ENCODE measurements at regions not wholly inside any gene's neighbourhood (a gene's known extent, or its start where the extent isn't known, plus 50 kb on each side); places are given as distances from the start of the nearest gene placed in this dataset.

- no peak overlapping the region for H2BK120ac ChIP-seq (ENCODE audit: low read depth, low read length)
- H3K27me3 ChIP-seq (ENCODE audit: control insufficient read depth in 3 of 3, insufficient read depth in 3 of 3, low read depth in 1 of 3, low read length in 3 of 3), result no peaks in the 10 kb centered on the region
- no peak overlapping the region for H3K23ac ChIP-seq (ENCODE audit: low read depth, low read length, poor library complexity)
- H4K91ac ChIP-seq (ENCODE audit: low read depth, low read length, poor library complexity), result no peak overlapping the region
- no peak overlapping the region for H2AK5ac ChIP-seq (ENCODE audit: low read depth, low read length)
- H3K79me1 ChIP-seq (ENCODE audit: low read depth, low read length), result no peaks in the 10 kb centered on the region
- H2BK12ac ChIP-seq (ENCODE audit: low read length), result no peak overlapping the region
- no peak overlapping the region for H3K4ac ChIP-seq (ENCODE audit: low read length)
- no peak overlapping the region for H3K9ac ChIP-seq (ENCODE audit: low read depth, low read length, poor library complexity)
- no peak overlapping the region for H2BK15ac ChIP-seq (ENCODE audit: low read length)
- H2BK5ac ChIP-seq (ENCODE audit: low read length), result no peak overlapping the region
- no peak overlapping the region for H3K4me3 ChIP-seq (ENCODE audit: low read length in 2 of 2)
- no peaks in the 10 kb centered on the region for H3K36me3 ChIP-seq (replicated peaks in 1 of 2; ENCODE audit: control insufficient read depth in 2 of 2, insufficient read depth in 2 of 2, low read length in 2 of 2)
- H3K4me1 ChIP-seq (ENCODE audit: control insufficient read depth in 2 of 2, insufficient read depth in 1 of 2, low read depth in 1 of 2, low read length in 2 of 2), result peaks cover 0 to 5% of the 10 kb centered on the region in 2 donors
- no peak overlapping the region for H3K18ac ChIP-seq (ENCODE audit: low read length)
- H4K8ac ChIP-seq (ENCODE audit: low read depth, low read length), result no peak overlapping the region
- H3K9me3 ChIP-seq (replicated peaks in 1 of 2; ENCODE audit: control insufficient read depth in 2 of 2, insufficient read depth in 1 of 2, low read depth in 1 of 2, low read length in 2 of 2), result peaks cover 0 to 2% of the 10 kb centered on the region in 2 donors
- no peak overlapping the region for H2AFZ ChIP-seq (ENCODE audit: low read length)
- H3K27ac ChIP-seq (replicated peaks; ENCODE audit: low read length), result no peak overlapping the region
- DNase-seq (ENCODE audit: low spot score), result no peak
- H3K14ac ChIP-seq (ENCODE audit: low read length), result no peak overlapping the region
- WGBS, 2 donors (ENCODE audit: extremely low coverage in 2 of 2, insufficient read length in 2 of 2, insufficient replicate concordance in 1 of 2), result no CpG with 5 or more reads among the region's 3 CpGs
- no peak overlapping the region for H3K4me2 ChIP-seq (ENCODE audit: insufficient read depth, low read length, poor library complexity, severe bottlenecking)
Measured at GRCh38 chr3:167940241-167940640, 155.5 kb downstream of the GOLIM4 start.

- Histone ChIP-seq H3K4me3 (ENCODE audit: low read length in 2 of 2) (no peak overlapping the region), H2BK5ac (ENCODE audit: low read length) (no peak overlapping the region), H4K8ac (ENCODE audit: low read depth, low read length) (no peak overlapping the region), H4K91ac (ENCODE audit: low read depth, low read length, poor library complexity) (no peak overlapping the region), H3K36me3 (replicated peaks in 1 of 2; ENCODE audit: control insufficient read depth in 2 of 2, insufficient read depth in 2 of 2, low read length in 2 of 2) (no peaks in the 10 kb centered on the region), H2BK12ac (ENCODE audit: low read length) (no peak overlapping the region), H3K18ac (ENCODE audit: low read length) (no peak overlapping the region), H3K79me1 (ENCODE audit: low read depth, low read length) (no peaks in the 10 kb centered on the region), H3K23ac (ENCODE audit: low read depth, low read length, poor library complexity) (no peak overlapping the region), H3K14ac (ENCODE audit: low read length) (no peak overlapping the region), H3K27ac (replicated peaks; ENCODE audit: low read length) (no peak overlapping the region), H2AFZ (ENCODE audit: low read length) (no peak overlapping the region), H3K4ac (ENCODE audit: low read length) (no peak overlapping the region), H3K4me2 (ENCODE audit: insufficient read depth, low read length, poor library complexity, severe bottlenecking) (no peak overlapping the region), H3K9me3 (replicated peaks in 1 of 2; ENCODE audit: control insufficient read depth in 2 of 2, insufficient read depth in 1 of 2, low read depth in 1 of 2, low read length in 2 of 2) (peaks cover 0 to 2% of the 10 kb centered on the region in 2 donors), H2BK120ac (ENCODE audit: low read depth, low read length) (no peak overlapping the region), H3K4me1 (ENCODE audit: control insufficient read depth in 2 of 2, insufficient read depth in 1 of 2, low read depth in 1 of 2, low read length in 2 of 2) (peaks cover 0 to 5% of the 10 kb centered on the region in 2 donors), H2BK15ac (ENCODE audit: low read length) (no peak overlapping the region), H3K27me3 (ENCODE audit: control insufficient read depth in 3 of 3, insufficient read depth in 3 of 3, low read depth in 1 of 3, low read length in 3 of 3) (no peaks in the 10 kb centered on the region), H3K9ac (ENCODE audit: low read depth, low read length, poor library complexity) (no peak overlapping the region), H2AK5ac (ENCODE audit: low read depth, low read length) (no peak overlapping the region)
- no peak for DNase-seq (ENCODE audit: low spot score)
Measured at GRCh38 chr3:167938516-167938915, 157.2 kb downstream of the GOLIM4 start.

GRCh38 chr3:167936019-167936418 lies 159.7 kb downstream of the GOLIM4 start:
- Histone ChIP-seq H3K4me1 (ENCODE audit: control insufficient read depth in 2 of 2, insufficient read depth in 1 of 2, low read depth in 1 of 2, low read length in 2 of 2) (peaks cover 0 to 2% of the 10 kb centered on the region in 2 donors), H3K79me1 (ENCODE audit: low read depth, low read length) (no peaks in the 10 kb centered on the region), H2BK12ac (ENCODE audit: low read length) (no peak overlapping the region), H3K36me3 (replicated peaks in 1 of 2; ENCODE audit: control insufficient read depth in 2 of 2, insufficient read depth in 2 of 2, low read length in 2 of 2) (no peaks in the 10 kb centered on the region), H2BK5ac (ENCODE audit: low read length) (no peak overlapping the region), H3K14ac (ENCODE audit: low read length) (no peak overlapping the region), H2AFZ (ENCODE audit: low read length) (no peak overlapping the region), H2BK120ac (ENCODE audit: low read depth, low read length) (no peak overlapping the region), H3K23ac (ENCODE audit: low read depth, low read length, poor library complexity) (no peak overlapping the region), H3K18ac (ENCODE audit: low read length) (no peak overlapping the region), H3K9me3 (replicated peaks in 1 of 2; ENCODE audit: control insufficient read depth in 2 of 2, insufficient read depth in 1 of 2, low read depth in 1 of 2, low read length in 2 of 2) (peaks cover 0 to 2% of the 10 kb centered on the region in 2 donors), H2BK15ac (ENCODE audit: low read length) (no peak overlapping the region), H4K8ac (ENCODE audit: low read depth, low read length) (no peak overlapping the region), H3K9ac (ENCODE audit: low read depth, low read length, poor library complexity) (no peak overlapping the region), H4K91ac (ENCODE audit: low read depth, low read length, poor library complexity) (no peak overlapping the region), H3K4me2 (ENCODE audit: insufficient read depth, low read length, poor library complexity, severe bottlenecking) (no peak overlapping the region), H3K4me3 (ENCODE audit: low read length in 2 of 2) (no peak overlapping the region), H2AK5ac (ENCODE audit: low read depth, low read length) (no peak overlapping the region), H3K27ac (replicated peaks; ENCODE audit: low read length) (no peak overlapping the region), H3K27me3 (ENCODE audit: control insufficient read depth in 3 of 3, insufficient read depth in 3 of 3, low read depth in 1 of 3, low read length in 3 of 3) (no peaks in the 10 kb centered on the region), H3K4ac (ENCODE audit: low read length) (no peak overlapping the region)
- no CpG with 5 or more reads among the region's 6 CpGs for WGBS, 2 donors (ENCODE audit: extremely low coverage in 2 of 2, insufficient read length in 2 of 2, insufficient replicate concordance in 1 of 2)
- DNase-seq (ENCODE audit: low spot score), result no peak

- Histone ChIP-seq H3K9me3 (replicated peaks in 1 of 2; ENCODE audit: control insufficient read depth in 2 of 2, insufficient read depth in 1 of 2, low read depth in 1 of 2, low read length in 2 of 2) (no peaks in the 10 kb centered on the region), H2BK120ac (ENCODE audit: low read depth, low read length) (no peak overlapping the region), H3K4me3 (ENCODE audit: low read length in 2 of 2) (no peak overlapping the region), H2AFZ (ENCODE audit: low read length) (no peak overlapping the region), H3K4me2 (ENCODE audit: insufficient read depth, low read length, poor library complexity, severe bottlenecking) (no peak overlapping the region), H3K9ac (ENCODE audit: low read depth, low read length, poor library complexity) (no peak overlapping the region), H4K91ac (ENCODE audit: low read depth, low read length, poor library complexity) (no peak overlapping the region), H2BK5ac (ENCODE audit: low read length) (no peak overlapping the region), H3K14ac (ENCODE audit: low read length) (no peak overlapping the region), H3K4me1 (ENCODE audit: control insufficient read depth in 2 of 2, insufficient read depth in 1 of 2, low read depth in 1 of 2, low read length in 2 of 2) (no peaks in the 10 kb centered on the region), H4K8ac (ENCODE audit: low read depth, low read length) (no peak overlapping the region), H3K4ac (ENCODE audit: low read length) (no peak overlapping the region), H3K23ac (ENCODE audit: low read depth, low read length, poor library complexity) (no peak overlapping the region), H2AK5ac (ENCODE audit: low read depth, low read length) (no peak overlapping the region), H3K18ac (ENCODE audit: low read length) (no peak overlapping the region), H2BK12ac (ENCODE audit: low read length) (no peak overlapping the region), H3K27ac (replicated peaks; ENCODE audit: low read length) (no peak overlapping the region), H3K36me3 (replicated peaks in 1 of 2; ENCODE audit: control insufficient read depth in 2 of 2, insufficient read depth in 2 of 2, low read length in 2 of 2) (no peaks in the 10 kb centered on the region), H2BK15ac (ENCODE audit: low read length) (no peak overlapping the region), H3K27me3 (ENCODE audit: control insufficient read depth in 3 of 3, insufficient read depth in 3 of 3, low read depth in 1 of 3, low read length in 3 of 3) (no peaks in the 10 kb centered on the region), H3K79me1 (ENCODE audit: low read depth, low read length) (no peaks in the 10 kb centered on the region)
- DNase-seq (ENCODE audit: low spot score), result no peak
- WGBS, 2 donors (ENCODE audit: extremely low coverage in 2 of 2, insufficient read length in 2 of 2, insufficient replicate concordance in 1 of 2), result no CpG with 5 or more reads among the region's 1 CpG
Measured at GRCh38 chr3:167930453-167930852, 165.3 kb downstream of the GOLIM4 start.

Measured in neuronal stem cell (in vitro differentiated cells).